HepG2 (cell line): ENCODE measurements at regions not wholly inside any gene's neighbourhood (a gene's known extent, or its start where the extent isn't known, plus 50 kb on each side); places are given as distances from the start of the nearest gene placed in this dataset.
"Not testable (repeated sequence)": the region's sequence is repeated elsewhere in the genome, so short reads cannot be mapped to it uniquely, and the experiment has no call there.

Experiments used
- DNMT1 ChIP-seq: sonication (generic); formaldehyde crosslinking; IDR thresholded peaks from 2 replicates; pipeline ENCODE4 v1.5.1; 2020; ENCODE audit warnings: mild to moderate bottlenecking, missing genetic modification reagents
- FOXJ3 ChIP-seq: sonication (generic); formaldehyde crosslinking; IDR thresholded peaks from 2 replicates; pipeline ENCODE4 v1.4.0; 2020; ENCODE audit warnings: missing genetic modification reagents, mild to moderate bottlenecking, borderline replicate concordance
- KLF16 ChIP-seq, 2 experiments: sonication (generic) in 1 of 2; formaldehyde crosslinking in 1 of 2; IDR thresholded peaks; 2 replicates each; pipeline versions ENCODE4 v1.6.1 to v1.8.0; 2016 to 2023; ENCODE audit warnings: missing genetic modification reagents in 2 of 2, missing compliant biosample characterization in 1 of 2
- MTA1 ChIP-seq: sonication (generic); formaldehyde crosslinking; IDR thresholded peaks from 2 replicates; pipeline ENCODE4 v1.4.0; 2020; ENCODE audit warnings: missing genetic modification reagents, mild to moderate bottlenecking, borderline replicate concordance
- POLR2A ChIP-seq, 2 experiments: IDR thresholded peaks; 2 replicates each; pipeline ENCODE4 v1.6.1; 2011; ENCODE audit warnings: low read depth in 2 of 2, low read length in 2 of 2, mild to moderate bottlenecking in 1 of 2, moderate library complexity in 1 of 2; ENCODE audit not compliant: insufficient read depth in 1 of 2
- SP1 ChIP-seq, 2 experiments: fragments of 450-650 bp in 1 of 2; sonication (generic) in 1 of 2; formaldehyde crosslinking in 1 of 2; IDR thresholded peaks; 2 replicates each; pipeline versions ENCODE4 v1.4.0 to v1.6.1; 2016 to 2020; ENCODE audit warnings: missing genetic modification reagents in 1 of 2
- ZNF143 ChIP-seq: sonication (generic); formaldehyde crosslinking; IDR thresholded peaks from 2 replicates; pipeline ENCODE4 v1.4.0; 2020; ENCODE audit warnings: missing genetic modification reagents
- ZNF263 ChIP-seq: sonication (generic); formaldehyde crosslinking; IDR thresholded peaks from 2 replicates; pipeline ENCODE4 v1.4.0; 2020; ENCODE audit warnings: missing genetic modification reagents
- ZNF343 ChIP-seq: sonication (generic); formaldehyde crosslinking; IDR thresholded peaks from 2 replicates; pipeline ENCODE4 v1.4.0; 2020; ENCODE audit warnings: mild to moderate bottlenecking, missing genetic modification reagents
- TF ChIP-seq, protein P1 (sequence below): sonication (generic); formaldehyde crosslinking; IDR thresholded peaks from 2 replicates; pipeline ENCODE4 v1.4.0; 2020; ENCODE audit warnings: mild to moderate bottlenecking, missing genetic modification reagents
- TF ChIP-seq, protein P2 (sequence below): IDR thresholded peaks from 2 replicates; pipeline ENCODE4 v1.6.1; 2016; ENCODE audit warnings: low read depth, control low read depth

DNA sequence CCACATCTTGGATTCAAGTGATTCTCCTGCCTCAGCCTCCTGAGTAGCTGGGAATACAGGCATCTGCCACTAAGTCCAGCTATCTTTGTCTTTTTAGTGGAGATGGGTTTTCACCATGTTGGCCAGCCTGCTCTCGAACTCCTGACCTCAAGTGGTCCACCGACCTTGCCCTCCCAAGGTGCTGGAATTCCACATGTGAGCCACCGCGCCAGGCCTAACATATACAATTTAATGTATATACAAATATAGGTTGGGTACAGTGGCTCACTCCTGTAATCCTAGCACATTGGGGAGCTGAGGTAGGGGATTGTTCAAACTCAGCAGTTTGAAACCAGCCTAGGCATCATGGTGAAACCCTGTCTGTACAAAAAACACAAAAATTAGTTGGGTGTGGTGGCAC is 759.6 kb upstream of the ALG10B start:
- TF ChIP-seq POLR2A (IDR thresholded peaks at IDR 0.05; ENCODE audit: insufficient read depth in 1 of 2, low read depth in 2 of 2, low read length in 2 of 2); FOXJ3 (CRISPR knock-in tag); DNMT1 (CRISPR knock-in tag); MTA1 (CRISPR knock-in tag); SP1 (IDR thresholded peaks at IDR 0.05); SP1 (CRISPR knock-in tag; IDR thresholded peaks at IDR 0.05); ZNF343 (CRISPR knock-in tag); KLF16 (CRISPR knock-in tag; IDR thresholded peaks at IDR 0.05); ZNF263 (CRISPR knock-in tag); ZNF143: not testable (repeated sequence)
- TF ChIP-seq, protein P1, sequence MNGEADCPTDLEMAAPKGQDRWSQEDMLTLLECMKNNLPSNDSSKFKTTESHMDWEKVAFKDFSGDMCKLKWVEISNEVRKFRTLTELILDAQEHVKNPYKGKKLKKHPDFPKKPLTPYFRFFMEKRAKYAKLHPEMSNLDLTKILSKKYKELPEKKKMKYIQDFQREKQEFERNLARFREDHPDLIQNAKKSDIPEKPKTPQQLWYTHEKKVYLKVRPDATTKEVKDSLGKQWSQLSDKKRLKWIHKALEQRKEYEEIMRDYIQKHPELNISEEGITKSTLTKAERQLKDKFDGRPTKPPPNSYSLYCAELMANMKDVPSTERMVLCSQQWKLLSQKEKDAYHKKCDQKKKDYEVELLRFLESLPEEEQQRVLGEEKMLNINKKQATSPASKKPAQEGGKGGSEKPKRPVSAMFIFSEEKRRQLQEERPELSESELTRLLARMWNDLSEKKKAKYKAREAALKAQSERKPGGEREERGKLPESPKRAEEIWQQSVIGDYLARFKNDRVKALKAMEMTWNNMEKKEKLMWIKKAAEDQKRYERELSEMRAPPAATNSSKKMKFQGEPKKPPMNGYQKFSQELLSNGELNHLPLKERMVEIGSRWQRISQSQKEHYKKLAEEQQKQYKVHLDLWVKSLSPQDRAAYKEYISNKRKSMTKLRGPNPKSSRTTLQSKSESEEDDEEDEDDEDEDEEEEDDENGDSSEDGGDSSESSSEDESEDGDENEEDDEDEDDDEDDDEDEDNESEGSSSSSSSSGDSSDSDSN (CRISPR knock-in tag) = not testable (repeated sequence)
- TF ChIP-seq, protein P2, sequence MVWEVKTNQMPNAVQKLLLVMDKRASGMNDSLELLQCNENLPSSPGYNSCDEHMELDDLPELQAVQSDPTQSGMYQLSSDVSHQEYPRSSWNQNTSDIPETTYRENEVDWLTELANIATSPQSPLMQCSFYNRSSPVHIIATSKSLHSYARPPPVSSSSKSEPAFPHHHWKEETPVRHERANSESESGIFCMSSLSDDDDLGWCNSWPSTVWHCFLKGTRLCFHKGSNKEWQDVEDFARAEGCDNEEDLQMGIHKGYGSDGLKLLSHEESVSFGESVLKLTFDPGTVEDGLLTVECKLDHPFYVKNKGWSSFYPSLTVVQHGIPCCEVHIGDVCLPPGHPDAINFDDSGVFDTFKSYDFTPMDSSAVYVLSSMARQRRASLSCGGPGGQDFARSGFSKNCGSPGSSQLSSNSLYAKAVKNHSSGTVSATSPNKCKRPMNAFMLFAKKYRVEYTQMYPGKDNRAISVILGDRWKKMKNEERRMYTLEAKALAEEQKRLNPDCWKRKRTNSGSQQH (CRISPR knock-in tag) = not testable (repeated sequence)
